Karpas-422 (cell line): ENCODE measurements at regions not wholly inside any gene's neighbourhood (a gene's known extent, or its start where the extent isn't known, plus 50 kb on each side); places are given as distances from the start of the nearest gene placed in this dataset.

Experiments
- DNase-seq: peaks from one replicate; pipeline ENCODE4 v3.0.0-alpha.2; 2015
- H2AFZ ChIP-seq: fragments of 200-600 bp; sonication (generic); 2 replicates; pipeline ENCODE4 v1.6.1; 2014; ENCODE audit warnings: antibody characterized with exemption, low read length, mixed read lengths
- H3K27ac ChIP-seq: fragments of 200-600 bp; sonication (generic); 2 replicates; pipeline ENCODE4 v1.5.1; 2014; ENCODE audit warnings: mild to moderate bottlenecking, low read length, moderate library complexity
- H3K27me3 ChIP-seq: fragments of 200-600 bp; sonication (generic); 2 replicates; pipeline ENCODE4 v1.6.1; 2014; ENCODE audit warnings: low read length, mixed read lengths
- H3K36me3 ChIP-seq: fragments of 200-600 bp; sonication (generic); 2 replicates; pipeline ENCODE4 v1.6.1; 2014; ENCODE audit warnings: low read length, mixed read lengths; ENCODE audit not compliant: insufficient read depth
- H3K4me1 ChIP-seq: fragments of 200-600 bp; sonication (generic); 2 replicates; pipeline ENCODE4 v1.6.1; 2014; ENCODE audit warnings: mild to moderate bottlenecking, low read length, mixed read lengths
- H3K4me2 ChIP-seq: fragments of 200-600 bp; sonication (generic); 2 replicates; pipeline ENCODE4 v1.6.1; 2014; ENCODE audit warnings: low read length, low read depth, mild to moderate bottlenecking; ENCODE audit not compliant: poor library complexity, severe bottlenecking
- H3K4me3 ChIP-seq: fragments of 200-600 bp; sonication (generic); 2 replicates; pipeline ENCODE4 v1.5.1; 2014; ENCODE audit warnings: mild to moderate bottlenecking, antibody characterized with exemption, low read length, mixed read lengths
- H3K79me2 ChIP-seq: fragments of 200-600 bp; sonication (generic); 2 replicates; pipeline ENCODE4 v1.6.1; 2014; ENCODE audit warnings: mild to moderate bottlenecking, low read length, mixed read lengths
- H3K9ac ChIP-seq: fragments of 200-600 bp; sonication (generic); 2 replicates; pipeline ENCODE4 v1.6.0; 2014; ENCODE audit warnings: low read length
- H3K9me2 ChIP-seq: fragments of 200-600 bp; sonication (generic), shearing (Covaris generic); replicated peaks from 2 replicates; pipeline ENCODE4 v1.6.0; 2014; ENCODE audit warnings: mild to moderate bottlenecking, low read length, moderate library complexity; ENCODE audit not compliant: insufficient read depth
- H3K9me3 ChIP-seq: fragments of 300-700, 200-600 bp; sonication (generic); 2 replicates; pipeline ENCODE4 v1.6.1; 2014; ENCODE audit warnings: low read length, mixed read lengths
- H4K20me1 ChIP-seq: fragments of 200-600 bp; sonication (generic); 2 replicates; pipeline ENCODE4 v1.6.1; 2014; ENCODE audit warnings: mild to moderate bottlenecking, antibody characterized with exemption, low read length, low read depth; ENCODE audit not compliant: insufficient read depth

- no peaks in the 10 kb centered on the region for H4K20me1 ChIP-seq
- H3K4me3 ChIP-seq: no peak overlapping the region
- H3K27ac ChIP-seq: no peak overlapping the region
- H3K9ac ChIP-seq: no peak overlapping the region
- no peak for DNase-seq
- no peaks in the 10 kb centered on the region for H3K36me3 ChIP-seq
- no peaks in the 10 kb centered on the region for H3K4me1 ChIP-seq
- no peaks in the 10 kb centered on the region for H3K9me3 ChIP-seq
- no peak overlapping the region for H2AFZ ChIP-seq
- no peaks in the 10 kb centered on the region for H3K79me2 ChIP-seq
- H3K9me2 ChIP-seq: no peaks in the 10 kb centered on the region
- H3K4me2 ChIP-seq: no peak overlapping the region
- no peaks in the 10 kb centered on the region for H3K27me3 ChIP-seq
These were observed 134.2 kb upstream of the NECTIN1 start for GRCh38 chr11:119863236-119863635.

- H3K9ac ChIP-seq: no peak overlapping the region
- H3K4me1 ChIP-seq: no peaks in the 10 kb centered on the region
- no peaks in the 10 kb centered on the region for H3K79me2 ChIP-seq
- DNase-seq: no peak
- no peaks in the 10 kb centered on the region for H3K27me3 ChIP-seq
- H3K4me3 ChIP-seq: no peak overlapping the region
- no peak overlapping the region for H3K4me2 ChIP-seq
- H2AFZ ChIP-seq: no peak overlapping the region
- no peaks in the 10 kb centered on the region for H4K20me1 ChIP-seq
- H3K9me2 ChIP-seq: no peaks in the 10 kb centered on the region
- H3K27ac ChIP-seq: no peak overlapping the region
- H3K36me3 ChIP-seq: no peaks in the 10 kb centered on the region
- no peaks in the 10 kb centered on the region for H3K9me3 ChIP-seq
These were observed 132.2 kb upstream of the NECTIN1 start for GRCh38 chr11:119861160-119861559.

DNA sequence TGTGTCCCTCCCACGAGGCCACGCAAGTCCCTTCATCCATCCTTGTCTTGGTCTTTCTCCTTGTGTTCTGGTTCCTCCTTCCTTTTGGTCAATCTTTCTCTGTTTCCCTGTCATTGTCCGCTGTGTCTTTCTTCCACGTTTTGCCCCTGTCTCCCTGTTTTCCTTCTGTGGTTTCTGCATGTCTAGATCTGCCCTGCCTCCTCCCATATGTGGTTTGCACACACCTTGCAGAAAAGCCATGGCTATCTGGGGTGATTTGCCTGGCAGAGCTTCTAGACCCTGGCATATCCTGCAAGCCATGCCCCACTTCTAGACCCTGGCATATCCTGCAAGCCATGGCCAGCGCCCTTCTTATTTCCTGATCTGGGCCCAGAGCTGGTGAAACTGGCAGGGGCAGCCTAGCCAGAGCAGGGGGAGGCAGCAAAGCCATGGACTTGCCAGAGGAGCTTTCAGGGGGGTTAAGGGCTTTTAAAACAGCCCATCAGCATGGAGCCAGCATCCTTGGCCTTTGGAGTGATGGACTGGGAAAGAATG, 131.6 kb upstream of the NECTIN1 start:
- Histone ChIP-seq H3K9me2 (no peaks in the 10 kb centered on the region), H3K27me3 (no peaks in the 10 kb centered on the region), H3K4me3 (no peak overlapping the region), H4K20me1 (no peaks in the 10 kb centered on the region), H3K9ac (no peak overlapping the region), H3K36me3 (no peaks in the 10 kb centered on the region), H3K27ac (no peak overlapping the region), H3K9me3 (no peaks in the 10 kb centered on the region), H2AFZ (no peak overlapping the region), H3K4me2 (no peak overlapping the region), H3K79me2 (no peaks in the 10 kb centered on the region), H3K4me1 (no peaks in the 10 kb centered on the region)
- DNase-seq: no peak

GRCh38 chr11:119859684-119860083, 130.7 kb upstream of the NECTIN1 start:
- H3K9me3 ChIP-seq: no peaks in the 10 kb centered on the region

GRCh38 chr11:119858288-119858687, 129.3 kb upstream of the NECTIN1 start:
- Histone ChIP-seq H3K36me3 (no peaks in the 10 kb centered on the region), H3K9me3 (no peaks in the 10 kb centered on the region), H3K4me3 (no peak overlapping the region), H3K27me3 (no peaks in the 10 kb centered on the region), H3K9ac (no peak overlapping the region), H3K79me2 (no peaks in the 10 kb centered on the region), H4K20me1 (no peaks in the 10 kb centered on the region), H3K9me2 (no peaks in the 10 kb centered on the region), H2AFZ (no peak overlapping the region), H3K27ac (no peak overlapping the region), H3K4me1 (no peaks in the 10 kb centered on the region; the same call in 1 of the 2 replicates), H3K4me2 (no peak overlapping the region)
- no peak for DNase-seq

More at GRCh38 chr11:119859684-119860083, 130.7 kb upstream of the NECTIN1 start:
- H3K4me1 ChIP-seq: no peaks in the 10 kb centered on the region; the same call in 1 of the 2 replicates
- H3K79me2 ChIP-seq: no peaks in the 10 kb centered on the region
- no peaks in the 10 kb centered on the region for H3K36me3 ChIP-seq
- no peak overlapping the region for H2AFZ ChIP-seq
- no peaks in the 10 kb centered on the region for H4K20me1 ChIP-seq
- no peaks in the 10 kb centered on the region for H3K9me2 ChIP-seq
- H3K9ac ChIP-seq: no peak overlapping the region
- H3K4me3 ChIP-seq: no peak overlapping the region
- H3K4me2 ChIP-seq: no peak overlapping the region
- H3K27me3 ChIP-seq: no peaks in the 10 kb centered on the region
- no peak for DNase-seq
- H3K27ac ChIP-seq: no peak overlapping the region

DNA sequence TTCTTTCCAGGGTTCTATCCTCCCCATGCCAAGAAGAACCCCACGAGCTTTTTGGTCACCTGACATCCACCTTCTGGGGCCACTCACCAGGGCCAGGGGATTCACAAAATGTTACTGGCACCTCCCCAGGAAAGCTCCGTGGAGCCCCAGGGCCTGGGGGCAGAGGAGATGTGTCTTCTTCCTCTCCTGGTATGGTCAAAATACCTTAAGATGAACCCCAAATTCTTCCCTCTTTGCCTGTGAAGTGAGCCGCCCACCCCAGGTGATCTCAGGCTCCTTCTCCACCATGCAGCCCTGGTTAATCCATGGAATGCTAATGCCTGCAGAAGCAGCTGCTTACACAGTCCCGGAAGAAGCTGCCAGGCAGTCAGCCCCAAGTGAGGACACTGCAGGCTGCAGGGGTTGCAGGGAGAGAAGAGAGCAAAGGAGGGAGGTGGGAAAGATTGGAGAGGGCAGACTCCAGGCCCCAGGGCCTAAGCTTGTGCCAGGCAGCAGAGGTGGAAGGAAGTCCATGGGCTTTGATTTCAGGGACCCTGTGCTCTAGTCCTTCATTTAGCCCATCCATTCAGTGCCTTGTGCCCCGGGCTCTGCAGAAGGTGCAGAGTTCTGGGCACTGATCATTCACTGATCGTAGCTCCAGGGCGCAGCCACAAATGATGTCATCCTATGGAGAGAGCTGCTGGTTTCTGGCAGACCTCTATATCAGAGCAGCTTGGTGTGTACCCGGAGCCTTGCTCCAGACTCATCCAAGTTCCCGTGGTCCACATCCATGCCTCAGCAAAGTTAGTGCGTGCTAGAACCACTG, 127.9 kb upstream of the NECTIN1 start:
- DNase-seq: no peak

DNA sequence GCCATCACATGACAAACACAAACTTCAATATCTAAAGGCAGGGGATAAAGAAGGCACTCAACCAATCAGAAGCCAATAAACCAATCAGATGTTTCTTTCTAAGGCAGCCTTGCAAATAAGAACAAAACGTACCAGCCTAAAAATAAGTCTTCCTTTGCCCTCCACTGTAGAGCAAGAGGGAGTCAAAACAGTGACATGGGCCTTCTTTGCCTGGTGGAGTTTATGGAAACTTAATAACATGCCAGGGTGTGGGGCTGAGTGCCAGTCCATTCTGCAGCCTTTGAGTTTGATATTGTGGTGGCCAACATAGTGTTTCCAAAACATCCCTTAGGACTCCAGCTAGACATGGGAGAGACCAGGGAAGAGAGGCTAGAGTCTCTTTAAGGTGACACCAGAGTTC, 126.1 kb upstream of the NECTIN1 start:
- Histone ChIP-seq H3K9me3 (no peaks in the 10 kb centered on the region), H3K9me2 (no peaks in the 10 kb centered on the region), H3K4me1 (no peaks in the 10 kb centered on the region; the same call in 1 of the 2 replicates), H3K4me2 (no peak overlapping the region), H4K20me1 (no peaks in the 10 kb centered on the region), H3K27ac (no peak overlapping the region), H3K27me3 (no peaks in the 10 kb centered on the region), H3K4me3 (no peak overlapping the region), H3K9ac (no peak overlapping the region), H3K36me3 (no peaks in the 10 kb centered on the region), H3K79me2 (no peaks in the 10 kb centered on the region), H2AFZ (no peak overlapping the region)
- DNase-seq: no peak

More for the DNA sequence above, 127.9 kb upstream of the NECTIN1 start:
- Histone ChIP-seq H3K9ac (no peak overlapping the region), H3K36me3 (no peaks in the 10 kb centered on the region), H3K27ac (no peak overlapping the region), H3K9me3 (no peaks in the 10 kb centered on the region), H2AFZ (no peak overlapping the region), H3K4me2 (no peak overlapping the region), H3K9me2 (no peaks in the 10 kb centered on the region), H3K4me1 (no peaks in the 10 kb centered on the region; the same call in 1 of the 2 replicates), H3K27me3 (no peaks in the 10 kb centered on the region), H3K4me3 (no peak overlapping the region), H3K79me2 (no peaks in the 10 kb centered on the region), H4K20me1 (no peaks in the 10 kb centered on the region)

GRCh38 chr11:119854521-119854920, 125.5 kb upstream of the NECTIN1 start:
- H4K20me1 ChIP-seq: no peaks in the 10 kb centered on the region
- H3K9me3 ChIP-seq: no peaks in the 10 kb centered on the region
- no peaks in the 10 kb centered on the region for H3K27me3 ChIP-seq
- no peak overlapping the region for H2AFZ ChIP-seq
- H3K4me3 ChIP-seq: no peak overlapping the region
- no peaks in the 10 kb centered on the region for H3K9me2 ChIP-seq
- no peak overlapping the region for H3K9ac ChIP-seq
- no peaks in the 10 kb centered on the region for H3K36me3 ChIP-seq
- no peak overlapping the region for H3K27ac ChIP-seq
- H3K4me1 ChIP-seq: no peaks in the 10 kb centered on the region; the same call in 1 of the 2 replicates
- no peak for DNase-seq
- H3K79me2 ChIP-seq: no peaks in the 10 kb centered on the region
- peak overlapping the region; percentile 19 for H3K4me2 ChIP-seq
